B cell (primary cell): ENCODE measurements at regions not wholly inside any gene's neighbourhood (a gene's known extent, or its start where the extent isn't known, plus 50 kb on each side); places are given as distances from the start of the nearest gene placed in this dataset.

Source experiments
- ATAC-seq: fragments of 200-7000 bp; cut with Tn5 transposase; one replicate; pipeline ENCODE4 v1.10.0; 2021; ENCODE audit warnings: low read depth, mild to moderate bottlenecking, moderate number of reproducible peaks, moderate library complexity
- CTCF ChIA-PET: fragments of 350-600 bp; sonication (Branson Sonifier 250); formaldehyde crosslinking; loops from one replicate; lab custom pipeline; 2021; ENCODE audit warnings: antibody characterized with exemption, inconsistent platforms; lab: Charles Lee
- POLR2A ChIA-PET: fragments of 350-600 bp; sonication (Branson Sonifier 250); formaldehyde crosslinking; loops from one replicate; lab custom pipeline; 2021; ENCODE audit warnings: antibody characterized with exemption; lab: Charles Lee
- DNase-seq: peaks from one replicate; pipeline ENCODE4 v3.0.0; 2013
- H2AFZ ChIP-seq: 2 replicates; pipeline ENCODE4 v1.6.1; 2012; ENCODE audit warnings: mild to moderate bottlenecking, low read depth, low read length; ENCODE audit not compliant: insufficient read depth, poor library complexity, severe bottlenecking
- H3K27ac ChIP-seq, 2 donors: 1 replicate in 1 of 2; 2 replicates in 1 of 2; pipeline ENCODE4 v1.5.1; 2012 to 2013; ENCODE audit warnings: low read length in 2 of 2, mild to moderate bottlenecking in 2 of 2, moderate library complexity in 1 of 2
- H3K27me3 ChIP-seq, 4 experiments: fragments of 200-600 bp in 1 of 4; sonication (generic) in 1 of 4; replicated peaks in 1 of 4; 1 replicate in 2 of 4; 2 replicates in 2 of 4; pipeline versions ENCODE4 v1.6.1 to v1.7.0; 2013 to 2016; ENCODE audit warnings: low read length in 3 of 4, mild to moderate bottlenecking in 2 of 4, mixed read lengths in 1 of 4, moderate library complexity in 1 of 4; ENCODE audit not compliant: insufficient read depth in 4 of 4, control insufficient read depth in 3 of 4; ENCODE audit errors: control extremely low read depth in 1 of 4
- H3K36me3 ChIP-seq, 2 experiments: replicated peaks in 1 of 2; 1 replicate in 1 of 2; 2 replicates in 1 of 2; pipeline versions ENCODE4 v1.6.1 to v1.7.1; 2013; ENCODE audit warnings: low read length in 1 of 2; ENCODE audit not compliant: insufficient read depth in 2 of 2, control insufficient read depth in 1 of 2; ENCODE audit errors: control extremely low read depth in 1 of 2, extremely low read depth in 1 of 2
- H3K4me1 ChIP-seq, 2 donors: fragments of 200-600 bp in 1 of 2; sonication (generic) in 1 of 2; 1 replicate in 1 of 2; 2 replicates in 1 of 2; pipeline versions ENCODE4 v1.5.1 to v1.6.1; 2013 to 2017; ENCODE audit warnings: low read length in 2 of 2; ENCODE audit not compliant: control insufficient read depth in 2 of 2, insufficient read depth in 2 of 2
- H3K4me2 ChIP-seq: replicated peaks from 2 replicates; pipeline ENCODE3; 2012; ENCODE audit warnings: mild to moderate bottlenecking, low read depth, low read length; ENCODE audit not compliant: poor library complexity, severe bottlenecking
- H3K4me3 ChIP-seq, 5 experiments: fragments of 200-600 bp in 1 of 5; sonication (generic) in 1 of 5; 1 replicate in 3 of 5; 2 replicates in 2 of 5; pipeline versions ENCODE4 v1.5.1 to v1.7.0; 2011 to 2016; ENCODE audit warnings: low read length in 4 of 5, mild to moderate bottlenecking in 4 of 5, low read depth in 2 of 5, control low read depth in 1 of 5, moderate library complexity in 1 of 5; ENCODE audit not compliant: insufficient read depth in 1 of 5; ENCODE audit errors: control extremely low read depth in 1 of 5, extremely low read depth in 1 of 5
- H3K79me2 ChIP-seq: fragments of 200-600 bp; sonication (generic); one replicate; pipeline ENCODE4 v1.6.0; 2016; ENCODE audit warnings: low read length; ENCODE audit not compliant: control insufficient read depth, insufficient read depth
- H3K9ac ChIP-seq: fragments of 200-600 bp; sonication (generic); 2 replicates; pipeline ENCODE4 v1.6.1; 2017; ENCODE audit warnings: mild to moderate bottlenecking, low read length, moderate library complexity
- H3K9me3 ChIP-seq, 3 donors: one replicate each; pipeline versions ENCODE4 v1.6.1 to v1.7.1; 2013; ENCODE audit warnings: low read length in 2 of 3; ENCODE audit not compliant: control insufficient read depth in 2 of 3, insufficient read depth in 1 of 3; ENCODE audit errors: control extremely low read depth in 1 of 3
- H4K20me1 ChIP-seq: 2 replicates; pipeline ENCODE4 v1.6.0; 2012; ENCODE audit warnings: mild to moderate bottlenecking, low read length; ENCODE audit not compliant: insufficient read depth, control insufficient read depth, poor library complexity, severe bottlenecking
- H3K27ac Mint-ChIP-seq: one replicate; pipeline ENCODE4 v1.8.0; 2021; ENCODE audit warnings: mixed read lengths
- H3K27me3 Mint-ChIP-seq: one replicate; pipeline ENCODE4 v1.8.0; 2021; ENCODE audit warnings: mixed read lengths
- H3K4me1 Mint-ChIP-seq: one replicate; pipeline ENCODE4 v1.8.0; 2021; ENCODE audit warnings: mixed read lengths
- H3K4me3 Mint-ChIP-seq: one replicate; pipeline ENCODE4 v1.8.0; 2021; ENCODE audit warnings: mixed read lengths
- H3K9me3 Mint-ChIP-seq: one replicate; pipeline ENCODE4 v1.8.0; 2022; ENCODE audit warnings: mixed read lengths; ENCODE audit not compliant: insufficient read depth
- CTCF ChIP-seq: fragments of 200-600 bp; IDR thresholded peaks from one replicate; pipeline ENCODE4 v1.8.0; 2022; ENCODE audit warnings: antibody characterized with exemption, mild to moderate bottlenecking
- EZH2 ChIP-seq: IDR thresholded peaks from 2 replicates; pipeline ENCODE4 v1.6.1; 2012; ENCODE audit warnings: borderline replicate concordance, low read depth, mild to moderate bottlenecking, moderate library complexity, low read length; ENCODE audit not compliant: insufficient read depth, poor library complexity, severe bottlenecking
- WGBS: methylation state at CpG from one replicate; pipeline ENCODE4 v1.1.5; 2013; ENCODE audit warnings: missing lambda C conversion rate; ENCODE audit not compliant: insufficient coverage; 5-methylcytosine and 5-hydroxymethylcytosine counted together
- intact Hi-C: fragments of 100-400 bp; cut with micrococcal nuclease; formaldehyde crosslinking; loops from one replicate; pipeline ENCODE4 v1.10.0; 2022

DNA sequence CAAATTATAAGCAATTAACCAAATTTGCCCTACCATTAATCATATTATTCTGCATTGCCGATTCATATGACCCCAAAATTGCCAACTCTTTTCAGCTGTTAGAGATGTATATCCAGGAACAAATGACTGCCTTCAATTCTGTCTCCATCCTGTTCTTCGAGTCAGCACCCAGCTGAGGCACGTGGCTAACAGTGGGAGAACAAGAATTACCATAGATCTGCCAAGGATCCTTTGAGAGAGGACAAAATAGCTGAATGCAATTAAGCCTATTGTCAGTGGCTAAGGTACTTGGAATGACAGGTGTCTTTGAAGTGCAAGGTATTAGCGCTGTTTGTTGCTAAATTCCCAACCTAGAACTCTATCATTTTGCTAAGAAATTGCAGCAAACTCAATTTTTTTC is 426.1 kb downstream of the TSHZ3 start:
- TF ChIP-seq CTCF: no peak
- TF ChIP-seq EZH2: no peak
- peaks cover 4% of the 10 kb centered on the region for H3K9me3 Mint-ChIP-seq
- Histone ChIP-seq H2AFZ (no peak overlapping the region), H4K20me1 (no peaks in the 10 kb centered on the region), H3K36me3 (no peaks in the 10 kb centered on the region), H3K9ac (no peak overlapping the region), H3K27me3 (no peaks in the 10 kb centered on the region), H3K4me2 (no peak overlapping the region), H3K27ac (no peak overlapping the region), H3K4me1 (no peaks in the 10 kb centered on the region), H3K9me3 (peaks cover 0 to 32% (median under 1%) of the 10 kb centered on the region in 3 donors), H3K79me2 (no peaks in the 10 kb centered on the region), H3K4me3 (no peak overlapping the region)
- no peak overlapping the region for H3K4me3 Mint-ChIP-seq
- no peak overlapping the region for H3K27ac Mint-ChIP-seq
- no peak for ATAC-seq
- intact Hi-C loops: no loop called here
- H3K27me3 Mint-ChIP-seq: no peaks in the 10 kb centered on the region
- WGBS: 40% methylated on average over 1 of the region's 4 CpGs
- no peaks in the 10 kb centered on the region for H3K4me1 Mint-ChIP-seq
- POLR2A ChIA-PET: no interaction called here
- DNase-seq: no peak
- CTCF ChIA-PET: no interaction called here

- ATAC-seq (no peak), DNase-seq (no peak)
- no peaks in the 10 kb centered on the region for H3K27me3 Mint-ChIP-seq
- no peak overlapping the region for H3K4me3 Mint-ChIP-seq
- H3K9me3 Mint-ChIP-seq: no peaks in the 10 kb centered on the region
- intact Hi-C loops: no loop called here
- Histone ChIP-seq H3K4me1 (no peaks in the 10 kb centered on the region), H3K79me2 (no peaks in the 10 kb centered on the region), H3K4me2 (no peak overlapping the region), H2AFZ (no peak overlapping the region), H3K27ac (no peak overlapping the region), H3K9me3 (peaks cover 0 to 26% (median 0%) of the 10 kb centered on the region in 3 donors), H3K36me3 (no peaks in the 10 kb centered on the region), H4K20me1 (no peaks in the 10 kb centered on the region), H3K27me3 (no peaks in the 10 kb centered on the region), H3K4me3 (no peak overlapping the region), H3K9ac (no peak overlapping the region)
- POLR2A ChIA-PET: no interaction called here
- CTCF ChIA-PET: no interaction called here
- H3K4me1 Mint-ChIP-seq: no peaks in the 10 kb centered on the region
- TF ChIP-seq EZH2 (no peak), CTCF (no peak)
- no peak overlapping the region for H3K27ac Mint-ChIP-seq
- 81% methylated on average over 4 of the region's 11 CpGs for WGBS
Observed at GRCh38 chr19:30920222-30920621, 429.0 kb downstream of the TSHZ3 start.
